H1 (cell line): ENCODE measurements at regions not wholly inside any gene's neighbourhood (a gene's known extent, or its start where the extent isn't known, plus 50 kb on each side); places are given as distances from the start of the nearest gene placed in this dataset.

Experiments
- CTBP2 ChIP-seq: IDR thresholded peaks from 2 replicates; pipeline ENCODE4 v1.7.0; 2011; ENCODE audit warnings: borderline replicate concordance, mild to moderate bottlenecking, moderate library complexity, mixed read lengths, low read length; ENCODE audit not compliant: insufficient read depth, insufficient read length
- EGR1 ChIP-seq: IDR thresholded peaks from 2 replicates; pipeline ENCODE4 v1.6.1; 2011; ENCODE audit warnings: low read depth, low read length, borderline replicate concordance
- EP300 ChIP-seq, 2 experiments: IDR thresholded peaks; 1 replicate in 1 of 2; 2 replicates in 1 of 2; pipeline ENCODE4 v1.6.1; 2011 to 2012; ENCODE audit warnings: low read depth in 2 of 2, low read length in 2 of 2, mild to moderate bottlenecking in 2 of 2, borderline replicate concordance in 1 of 2, inconsistent platforms in 1 of 2, moderate library complexity in 1 of 2
- KDM4A ChIP-seq: IDR thresholded peaks from one replicate; pipeline ENCODE4 v1.7.1; 2012; ENCODE audit warnings: low read depth, mild to moderate bottlenecking, moderate library complexity, low read length, inconsistent platforms; ENCODE audit not compliant: severe bottlenecking
- NRF1 ChIP-seq: IDR thresholded peaks from 2 replicates; pipeline ENCODE4 v1.6.1; 2011; ENCODE audit warnings: mild to moderate bottlenecking, low read depth, low read length, improper control_type of control experiment
- RXRA ChIP-seq: IDR thresholded peaks from 2 replicates; pipeline ENCODE4 v1.6.1; 2011; ENCODE audit warnings: low read depth, mild to moderate bottlenecking, low read length, moderate library complexity; ENCODE audit not compliant: insufficient read depth
- SUZ12 ChIP-seq: fragments of 200-600 bp; sonication (generic); IDR thresholded peaks from 2 replicates; pipeline ENCODE4 v1.6.1; 2012; ENCODE audit warnings: mild to moderate bottlenecking, inconsistent platforms, low read length, moderate library complexity, mixed read lengths
- TAF7 ChIP-seq: optimal IDR thresholded peaks from 2 replicates; pipeline ENCODE3; 2011; ENCODE audit warnings: low read depth, mild to moderate bottlenecking, inconsistent platforms, low read length, moderate library complexity, borderline replicate concordance
- TF ChIP-seq, protein P1 (sequence below), 3 experiments: IDR thresholded peaks; 1 replicate in 2 of 3; 2 replicates in 1 of 3; pipeline versions ENCODE4 v1.5.1 to v1.6.1; 2011; ENCODE audit warnings: low read length in 3 of 3, mild to moderate bottlenecking in 3 of 3, inconsistent platforms in 2 of 3, low read depth in 1 of 3, moderate library complexity in 1 of 3; ENCODE audit not compliant: insufficient read depth in 1 of 3; ENCODE audit errors: control extremely low read depth in 1 of 3
- TF ChIP-seq, protein P2 (sequence below): IDR thresholded peaks from 2 replicates; pipeline ENCODE4 v1.6.1; 2011; ENCODE audit warnings: low read depth, mild to moderate bottlenecking, low read length; ENCODE audit not compliant: insufficient read depth

DNA sequence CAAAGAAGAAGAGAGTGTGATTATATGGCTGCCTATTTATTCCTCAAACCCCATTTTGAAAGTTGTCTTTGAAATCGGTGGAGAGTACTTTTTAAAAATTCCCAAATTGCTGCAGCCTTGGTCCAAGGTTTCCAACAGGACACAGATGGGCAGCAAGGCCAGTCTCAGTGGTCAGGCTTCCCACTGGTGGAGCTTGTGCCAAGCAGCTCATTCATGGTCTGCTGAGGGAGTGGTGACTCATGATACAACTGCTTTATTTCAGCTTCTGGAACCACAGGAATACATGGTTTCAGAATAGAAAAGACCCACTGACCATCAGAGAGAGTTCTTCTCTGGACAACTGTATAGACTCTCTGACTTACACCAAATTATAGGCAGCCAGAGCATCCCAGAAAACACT, 673.1 kb upstream of the KLF4 start (continued):
- TF ChIP-seq, protein P1, sequence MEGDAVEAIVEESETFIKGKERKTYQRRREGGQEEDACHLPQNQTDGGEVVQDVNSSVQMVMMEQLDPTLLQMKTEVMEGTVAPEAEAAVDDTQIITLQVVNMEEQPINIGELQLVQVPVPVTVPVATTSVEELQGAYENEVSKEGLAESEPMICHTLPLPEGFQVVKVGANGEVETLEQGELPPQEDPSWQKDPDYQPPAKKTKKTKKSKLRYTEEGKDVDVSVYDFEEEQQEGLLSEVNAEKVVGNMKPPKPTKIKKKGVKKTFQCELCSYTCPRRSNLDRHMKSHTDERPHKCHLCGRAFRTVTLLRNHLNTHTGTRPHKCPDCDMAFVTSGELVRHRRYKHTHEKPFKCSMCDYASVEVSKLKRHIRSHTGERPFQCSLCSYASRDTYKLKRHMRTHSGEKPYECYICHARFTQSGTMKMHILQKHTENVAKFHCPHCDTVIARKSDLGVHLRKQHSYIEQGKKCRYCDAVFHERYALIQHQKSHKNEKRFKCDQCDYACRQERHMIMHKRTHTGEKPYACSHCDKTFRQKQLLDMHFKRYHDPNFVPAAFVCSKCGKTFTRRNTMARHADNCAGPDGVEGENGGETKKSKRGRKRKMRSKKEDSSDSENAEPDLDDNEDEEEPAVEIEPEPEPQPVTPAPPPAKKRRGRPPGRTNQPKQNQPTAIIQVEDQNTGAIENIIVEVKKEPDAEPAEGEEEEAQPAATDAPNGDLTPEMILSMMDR (IDR thresholded peaks at IDR 0.05; ENCODE audit: control extremely low read depth in 1 of 3, insufficient read depth in 1 of 3, low read depth in 1 of 3, low read length in 3 of 3) = no peak
- TF ChIP-seq TAF7 (no peak), EGR1 (no peak), KDM4A (no peak), RXRA (no peak), CTBP2 (no peak), SUZ12 (no peak), NRF1 (no peak), EP300 (IDR thresholded peaks at IDR 0.05; ENCODE audit: borderline replicate concordance in 1 of 2, low read depth in 2 of 2, low read length in 2 of 2) (no peak)
- TF ChIP-seq, protein P2, sequence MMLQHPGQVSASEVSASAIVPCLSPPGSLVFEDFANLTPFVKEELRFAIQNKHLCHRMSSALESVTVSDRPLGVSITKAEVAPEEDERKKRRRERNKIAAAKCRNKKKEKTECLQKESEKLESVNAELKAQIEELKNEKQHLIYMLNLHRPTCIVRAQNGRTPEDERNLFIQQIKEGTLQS = no peak
